Gastrocnemius medialis (tissue), 4 donors: ENCODE measurements at regions not wholly inside any gene's neighbourhood (a gene's known extent, or its start where the extent isn't known, plus 50 kb on each side); places are given as distances from the start of the nearest gene placed in this dataset.

Experiments
- CTCF ChIP-seq, 5 experiments: fragments of 450-650 bp in 3 of 5; fragments of 200-600 bp in 2 of 5; sonication (generic) in 2 of 5; IDR thresholded peaks in 4 of 5; conservative IDR thresholded peaks in 1 of 5; 1 replicate in 4 of 5; 2 replicates in 1 of 5; pipeline ENCODE4 v1.5.1; 2016 to 2019; ENCODE audit warnings: antibody characterized with exemption in 5 of 5, mild to moderate bottlenecking in 3 of 5, moderate library complexity in 3 of 5
- POLR2A ChIP-seq, 2 donors: fragments of 450-650 bp; IDR thresholded peaks; one replicate each; pipeline ENCODE4 v1.6.1; 2017; ENCODE audit warnings: antibody characterized with exemption in 2 of 2, mild to moderate bottlenecking in 2 of 2, moderate library complexity in 2 of 2

- TF ChIP-seq CTCF (IDR thresholded peaks at IDR 0.05 in 4 of 5, conservative IDR thresholded peaks at IDR 0.05 in 1 of 5): no peak
- no peak for TF ChIP-seq POLR2A (IDR thresholded peaks at IDR 0.05)
These were observed 611.2 kb upstream of the GRM7 start for GRCh38 chr3:6249679-6250078.
